NCI-H2227 treated with DMSO at 0.1 percent for 48 hours (cell line): ENCODE measurements at regions not wholly inside any gene's neighbourhood (a gene's known extent, or its start where the extent isn't known, plus 50 kb on each side); places are given as distances from the start of the nearest gene placed in this dataset.
"Not testable (repeated sequence)": the region's sequence is repeated elsewhere in the genome, so short reads cannot be mapped to it uniquely, and the experiment has no call there.

Experiments
- DNase-seq: peaks from one replicate; lab custom pipeline; 2025; lab: John Stamatoyannopoulos, UW

DNA sequence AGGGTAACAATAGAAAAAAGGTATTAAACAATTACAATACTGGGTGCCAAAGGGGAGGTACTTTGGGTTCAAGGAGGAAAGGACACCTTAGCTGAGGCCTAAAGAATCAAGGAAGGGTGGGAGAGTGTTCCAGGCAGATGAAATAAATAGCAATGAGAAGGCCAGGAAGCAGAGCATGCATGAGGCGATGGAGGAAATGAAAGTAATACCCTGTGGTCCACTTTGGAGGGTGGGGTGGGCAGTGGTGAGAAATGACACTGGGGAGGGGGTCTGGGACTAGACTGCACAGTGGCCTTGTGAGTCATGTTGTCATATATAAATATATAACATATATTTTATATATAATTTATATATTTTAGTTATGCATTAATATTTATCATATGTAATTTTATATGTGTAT, 55.9 kb downstream of the BHLHE40 start:
- no peak for DNase-seq

DNA sequence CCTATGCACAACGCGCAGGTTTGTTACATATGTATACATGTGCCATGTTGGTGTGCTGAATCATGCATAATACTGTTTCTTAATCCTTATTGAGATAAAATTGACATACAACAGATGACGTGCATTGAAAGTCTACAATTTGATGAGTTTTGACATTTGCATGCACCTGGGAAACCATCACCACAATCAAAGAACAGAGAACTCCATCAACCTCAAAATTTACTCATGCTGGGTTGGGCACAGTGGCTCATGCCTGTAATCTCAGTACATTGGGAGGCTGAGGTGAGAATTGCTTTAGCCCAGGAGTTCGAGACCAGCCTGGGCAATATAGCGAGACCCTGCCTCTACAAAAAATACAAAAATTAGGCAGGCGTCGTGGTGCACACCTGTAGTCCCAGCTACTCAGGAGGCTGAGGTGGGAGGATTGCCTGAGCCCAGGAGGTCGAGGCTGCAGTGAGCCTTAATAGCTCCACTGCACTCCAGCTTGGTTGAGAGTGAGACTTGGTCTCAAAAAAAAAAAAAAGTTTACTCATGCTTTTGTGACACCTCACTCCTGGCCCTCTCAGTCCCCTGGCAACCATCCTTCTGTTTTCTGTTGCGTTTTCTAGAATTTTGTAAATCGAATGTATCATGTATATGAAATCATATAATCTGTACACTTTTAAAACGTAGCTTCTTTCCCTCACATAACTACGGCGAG, 56.6 kb downstream of the BHLHE40 start:
- DNase-seq = no peak

GRCh38 chr3:5036392-5036766, 57.1 kb downstream of the BHLHE40 start:
- DNase-seq = no peak

GRCh38 chr3:5036858-5037257, 57.6 kb downstream of the BHLHE40 start:
- no peak for DNase-seq

- no peak for DNase-seq
These were observed 60.3 kb downstream of the BHLHE40 start for GRCh38 chr3:5039585-5039984.

DNA sequence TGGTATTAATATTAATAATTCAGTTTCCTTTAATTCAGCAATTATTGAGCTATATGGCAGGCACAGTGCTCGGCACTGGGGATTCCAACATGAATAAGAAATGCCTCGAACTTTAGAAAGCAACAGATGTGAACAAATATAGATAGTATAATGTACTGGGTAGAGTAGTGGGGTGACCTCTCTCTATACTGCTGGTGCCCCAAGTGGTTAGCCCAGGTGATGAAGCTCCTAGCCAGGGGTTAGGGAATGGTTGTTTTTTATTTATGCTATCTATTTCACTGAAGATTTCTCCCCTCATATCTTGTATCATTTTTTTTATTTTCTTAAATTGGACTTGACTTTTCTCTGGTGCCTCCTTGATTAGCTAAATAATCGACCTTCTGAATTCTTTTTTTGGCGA, 62.1 kb downstream of the BHLHE40 start:
- no peak for DNase-seq

- no peak for DNase-seq
These were observed 66.7 kb downstream of the BHLHE40 start for GRCh38 chr3:5045961-5046360.

GRCh38 chr3:5047764-5048419, 68.7 kb downstream of the BHLHE40 start:
- no peak for DNase-seq

GRCh38 chr3:5051772-5052171, 70.3 kb upstream of the ARL8B start:
- DNase-seq = no peak

DNA sequence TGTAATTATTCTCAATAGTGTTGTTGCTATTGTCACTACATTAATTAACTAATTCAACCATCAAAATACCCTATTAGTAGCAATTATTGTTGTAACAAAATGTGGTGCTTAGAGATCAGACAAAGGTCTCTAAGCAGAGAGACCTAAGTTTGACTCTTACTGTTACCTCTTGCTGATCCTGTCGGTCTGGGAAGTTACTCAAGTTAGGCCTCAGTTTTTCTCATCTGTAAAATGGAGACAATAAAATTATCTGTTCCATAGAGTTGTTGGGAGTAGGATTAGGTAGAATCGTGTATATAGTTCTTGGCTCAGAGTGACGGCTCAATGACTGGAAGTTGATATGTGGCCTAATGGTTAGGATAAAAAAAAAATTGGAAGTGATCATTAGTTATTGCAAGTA, 69.8 kb upstream of the ARL8B start:
- no peak for DNase-seq

DNA sequence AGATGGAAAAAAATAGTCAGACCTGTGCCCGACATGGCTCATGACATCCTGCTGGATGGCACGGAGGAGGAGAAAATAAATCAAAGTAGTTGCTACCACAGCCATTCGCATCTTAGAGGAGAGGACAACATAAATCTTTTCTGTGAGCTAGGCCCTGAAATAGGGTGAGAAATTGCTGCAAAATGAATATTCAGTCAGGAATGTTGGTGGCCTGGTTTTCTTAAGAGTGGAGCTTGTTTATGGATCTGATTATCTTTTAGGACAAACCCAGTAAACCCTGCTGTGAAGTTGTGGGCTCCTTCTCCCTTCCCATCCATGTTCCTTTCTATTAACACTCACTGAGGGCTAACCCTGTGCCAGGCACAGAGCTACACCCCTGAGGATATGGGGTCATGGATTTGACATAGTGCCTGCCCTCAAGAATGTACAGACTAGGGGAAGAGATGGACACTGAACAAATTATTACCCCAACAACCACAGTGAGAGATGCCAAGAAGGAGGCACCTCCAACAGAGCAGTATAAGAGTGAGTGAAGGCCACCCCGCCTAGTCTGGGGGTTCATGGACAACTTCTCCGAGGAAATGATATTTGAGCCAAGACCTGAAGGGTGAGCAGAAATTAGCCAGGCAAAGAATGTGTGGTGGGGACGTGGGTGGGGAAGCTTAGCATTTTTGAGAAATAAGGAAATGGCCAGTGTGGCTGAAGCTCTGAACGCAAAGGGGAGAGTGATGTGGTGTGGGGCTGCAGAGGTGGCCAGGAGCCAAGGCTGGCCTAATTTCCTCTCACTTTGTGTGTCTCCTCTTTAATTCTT, 68.9 kb upstream of the ARL8B start:
- DNase-seq = no peak

DNA sequence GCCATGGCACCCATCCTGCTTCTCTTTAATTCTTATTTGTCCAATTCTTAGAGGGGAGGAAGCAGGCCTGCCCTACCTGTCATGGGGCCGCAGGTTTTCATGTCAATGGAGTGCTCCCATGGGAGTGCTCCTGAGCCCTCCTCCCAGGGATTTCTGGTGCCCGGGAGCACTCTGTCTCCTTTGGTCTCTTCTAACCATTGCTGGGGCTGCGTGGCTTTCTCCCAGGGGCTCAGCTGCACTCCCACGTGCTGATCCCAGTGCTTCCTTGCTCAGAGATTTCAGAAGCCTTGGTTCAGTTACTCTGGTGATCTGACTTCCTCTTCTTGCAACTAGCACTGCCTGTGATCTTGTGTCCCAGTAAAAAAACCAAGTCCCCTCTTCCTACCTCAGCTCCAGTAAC, 68.0 kb upstream of the ARL8B start:
- DNase-seq = no peak

- DNase-seq = not testable (repeated sequence)
These were observed 67.5 kb upstream of the ARL8B start for GRCh38 chr3:5054579-5054978.

- DNase-seq = no peak
These were observed 66.6 kb upstream of the ARL8B start for GRCh38 chr3:5055357-5056110.

DNA sequence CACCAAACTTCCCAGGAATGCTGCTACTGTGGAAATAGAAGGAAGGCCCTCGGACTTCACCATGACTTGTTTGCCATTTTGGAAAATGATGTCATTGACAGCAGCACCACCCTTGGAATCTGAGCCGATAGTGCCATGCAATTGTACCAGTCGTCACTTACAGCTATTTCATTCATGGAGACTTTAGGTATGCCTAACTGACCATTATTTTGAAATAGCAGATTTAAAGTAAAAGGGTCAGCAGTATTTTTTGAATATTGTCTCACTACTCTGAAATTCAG, 66.0 kb upstream of the ARL8B start:
- DNase-seq = no peak

GRCh38 chr3:5057272-5057671, 64.8 kb upstream of the ARL8B start:
- no peak for DNase-seq

DNA sequence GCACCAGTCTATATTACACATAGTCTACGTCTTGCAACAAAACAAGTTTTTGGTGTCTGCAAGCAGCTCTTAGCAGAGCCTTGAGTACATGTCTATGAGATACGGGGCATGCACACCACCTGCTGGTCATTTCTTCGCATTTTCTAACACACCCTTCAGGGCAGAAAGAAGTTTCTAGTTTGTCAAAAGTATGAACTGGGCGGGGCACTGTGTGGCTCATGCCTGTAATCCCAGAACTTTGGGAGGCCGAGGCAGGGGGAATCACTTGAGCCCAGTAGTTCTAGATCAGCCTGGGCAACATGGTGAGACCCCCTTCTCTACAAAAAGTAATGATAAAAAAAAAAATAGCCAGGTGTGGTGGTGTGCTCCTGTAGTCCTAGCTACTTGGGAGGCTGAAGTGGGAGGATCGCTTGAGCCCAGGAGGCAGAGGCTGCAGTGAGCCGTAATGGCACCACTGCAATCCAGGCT, 64.2 kb upstream of the ARL8B start:
- peak; percentile 32 for DNase-seq

DNA sequence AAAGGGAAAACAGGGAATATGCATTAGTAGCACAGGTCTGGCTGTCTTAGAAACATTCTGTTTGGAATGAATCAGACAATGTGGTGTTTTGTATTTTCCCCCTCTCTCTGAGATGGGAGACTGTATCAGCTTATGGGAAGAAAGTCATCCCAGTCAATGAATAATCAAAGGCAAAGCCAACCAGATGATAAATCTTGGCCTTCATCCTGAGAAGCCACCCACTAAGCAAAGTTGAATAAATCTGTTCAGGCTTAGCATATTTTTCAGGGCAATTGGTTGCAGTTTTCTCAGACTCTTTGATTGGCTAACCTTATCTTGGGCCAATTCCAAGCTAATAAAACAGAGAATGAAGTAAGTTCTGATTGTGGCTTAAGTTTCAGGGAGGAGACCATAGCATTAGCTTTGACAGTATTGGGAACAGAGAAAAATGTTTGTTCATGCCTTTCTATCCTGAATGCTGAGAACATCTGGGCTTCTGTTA, 63.6 kb upstream of the ARL8B start:
- DNase-seq = no peak

DNA sequence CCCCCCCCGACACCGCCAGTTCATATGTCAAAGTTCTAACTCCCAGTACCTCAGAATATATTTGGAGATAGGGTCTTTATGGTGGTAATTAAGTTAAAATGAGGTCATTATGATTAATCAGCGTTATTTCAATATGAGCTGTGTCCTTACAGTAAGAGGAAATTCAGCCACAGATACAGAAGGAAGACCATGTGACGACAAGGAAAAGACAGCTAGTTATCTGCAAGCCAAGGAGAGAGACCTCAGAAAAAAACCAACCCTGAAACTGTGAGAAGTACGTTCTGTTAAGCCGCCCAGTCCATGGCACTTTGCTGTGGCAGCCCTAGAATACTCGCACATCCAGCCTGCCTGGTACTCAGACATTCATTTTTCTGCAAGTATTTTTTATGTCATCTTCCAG, 62.3 kb upstream of the ARL8B start:
- DNase-seq = no peak

DNA sequence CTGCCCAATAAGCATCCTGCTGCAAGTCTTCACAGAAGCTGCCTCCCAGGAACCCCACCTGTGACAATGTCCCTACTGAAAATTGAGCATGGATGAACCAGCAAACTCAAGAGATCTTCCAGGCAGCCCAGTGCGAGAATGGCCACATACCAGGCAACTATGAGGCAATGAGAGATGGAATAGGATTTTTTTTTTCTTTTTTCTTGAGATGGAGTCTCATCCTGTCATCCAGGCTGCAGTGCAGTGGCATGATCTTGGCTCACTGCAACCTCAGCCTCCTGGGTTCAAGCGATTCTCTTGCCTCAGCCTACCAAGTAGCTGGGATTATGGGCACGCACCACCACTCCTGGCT, 60.9 kb upstream of the ARL8B start:
- no peak for DNase-seq

DNA sequence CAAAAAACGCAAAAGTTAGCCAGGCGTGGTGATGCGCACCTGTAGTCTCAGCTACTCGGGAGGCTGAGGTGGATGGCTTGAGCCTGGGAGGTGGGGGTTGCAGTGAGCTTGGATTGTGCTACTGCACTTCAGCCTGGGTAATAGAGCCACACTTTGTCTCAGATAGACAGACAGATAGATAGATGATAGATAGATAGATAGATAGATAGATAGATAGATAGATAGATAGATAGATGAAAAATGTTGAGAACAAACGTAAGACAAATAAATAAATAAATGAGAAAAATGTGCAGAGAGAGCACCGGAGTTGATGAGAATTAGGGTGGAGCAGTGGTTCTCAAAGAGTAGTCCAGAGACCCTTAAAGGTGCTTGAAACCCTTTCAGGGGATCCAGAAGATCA, 58.4 kb upstream of the ARL8B start:
- no peak for DNase-seq

DNA sequence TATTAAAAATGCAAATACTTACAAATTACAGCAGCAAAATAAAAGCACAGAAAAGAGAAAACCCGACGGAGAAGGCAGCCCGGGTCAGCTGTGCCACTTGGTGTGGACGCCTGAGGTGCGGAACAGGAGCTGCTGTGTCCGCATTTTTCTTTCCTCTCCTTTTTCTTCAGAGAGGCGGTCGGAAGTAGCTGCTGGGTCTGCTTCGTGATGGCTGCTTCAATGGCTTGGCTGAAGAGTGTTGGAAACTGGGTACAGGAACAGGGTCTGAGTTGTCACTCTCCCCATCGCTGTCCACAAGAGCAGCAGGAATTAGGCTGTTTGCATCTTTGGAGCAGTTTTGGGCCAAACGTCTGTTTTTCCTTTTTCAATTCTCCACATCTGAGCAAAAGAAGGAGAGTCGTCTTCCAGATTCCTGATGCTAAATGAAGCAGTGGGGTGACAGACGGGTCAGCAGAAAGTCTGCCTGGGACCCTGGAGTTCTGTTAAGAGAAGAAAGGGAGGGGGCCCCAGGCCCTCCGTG, 53.5 kb upstream of the ARL8B start:
- DNase-seq = no peak
